ENCODE measurements at regions not wholly inside any gene's neighbourhood (a gene's known extent, or its start where the extent isn't known, plus 50 kb on each side); places are given as distances from the start of the nearest gene placed in this dataset.

GRCh38 chr3:163481738-163482137, 1596.6 kb downstream of the SI start:
- no peaks in the 10 kb centered on the region for H4K20me1 ChIP-seq (ENCODE audit: insufficient read depth, poor library complexity, severe bottlenecking)
- no peaks in the 10 kb centered on the region for H3K36me3 ChIP-seq (replicated peaks; ENCODE audit: insufficient read depth, low read depth)
- DNase-seq (ENCODE audit: low spot score), result no peak
- H3K27ac ChIP-seq, result no peak overlapping the region
- H3K9me2 ChIP-seq (replicated peaks; ENCODE audit: insufficient read depth), result no peaks in the 10 kb centered on the region
- no peaks in the 10 kb centered on the region for H3K27me3 ChIP-seq
- H3K4me1 ChIP-seq (ENCODE audit: insufficient read depth), result no peaks in the 10 kb centered on the region
- H3K4me3 ChIP-seq, result no peak overlapping the region
- no peaks in the 10 kb centered on the region for H3K79me2 ChIP-seq
- no peak overlapping the region for H2AFZ ChIP-seq
- H3K9me3 ChIP-seq (ENCODE audit: low read depth), result no peaks in the 10 kb centered on the region
- TF ChIP-seq EZH2 (IDR thresholded peaks at IDR 0.05; ENCODE audit: borderline replicate concordance) (no peak), CTCF (IDR thresholded peaks at IDR 0.05; ENCODE audit: poor library complexity) (no peak), EZH2phosphoT487 (IDR thresholded peaks at IDR 0.05; ENCODE audit: low read depth, severe bottlenecking, unreplicated experiment) (no peak)
- no peak overlapping the region for H3K4me2 ChIP-seq
- 89% methylated on average over 1 of the region's 1 CpG for WGBS (ENCODE audit: low lambda C conversion rate, missing lambda C conversion rate)

- no peak for DNase-seq (ENCODE audit: low spot score)
- no peak overlapping the region for H2AFZ ChIP-seq
- H3K9me2 ChIP-seq (replicated peaks; ENCODE audit: insufficient read depth), result no peaks in the 10 kb centered on the region
- no peaks in the 10 kb centered on the region for H4K20me1 ChIP-seq (ENCODE audit: insufficient read depth, poor library complexity, severe bottlenecking)
- no peaks in the 10 kb centered on the region for H3K79me2 ChIP-seq
- H3K4me1 ChIP-seq (ENCODE audit: insufficient read depth), result no peaks in the 10 kb centered on the region
- TF ChIP-seq CTCF (IDR thresholded peaks at IDR 0.05; ENCODE audit: poor library complexity) (peak; percentile 34), EZH2 (IDR thresholded peaks at IDR 0.05; ENCODE audit: borderline replicate concordance) (no peak), EZH2phosphoT487 (IDR thresholded peaks at IDR 0.05; ENCODE audit: low read depth, severe bottlenecking, unreplicated experiment) (no peak)
- H3K36me3 ChIP-seq (replicated peaks; ENCODE audit: insufficient read depth, low read depth), result no peaks in the 10 kb centered on the region
- H3K27ac ChIP-seq, result no peak overlapping the region
- H3K9me3 ChIP-seq (ENCODE audit: low read depth), result no peaks in the 10 kb centered on the region
- no peak overlapping the region for H3K4me3 ChIP-seq
- WGBS (ENCODE audit: low lambda C conversion rate, missing lambda C conversion rate), result 49% methylated on average over 2 of the region's 2 CpGs
- no peak overlapping the region for H3K4me2 ChIP-seq
- no peaks in the 10 kb centered on the region for H3K27me3 ChIP-seq
These were observed 1602.1 kb downstream of the SI start for GRCh38 chr3:163476179-163476578.

- DNase-seq (ENCODE audit: low spot score), result no peak
- Histone ChIP-seq H3K9me2 (replicated peaks; ENCODE audit: insufficient read depth) (no peaks in the 10 kb centered on the region), H2AFZ (no peak overlapping the region), H3K4me2 (no peak overlapping the region), H3K9me3 (ENCODE audit: low read depth) (no peaks in the 10 kb centered on the region), H3K79me2 (no peaks in the 10 kb centered on the region), H3K36me3 (replicated peaks; ENCODE audit: insufficient read depth, low read depth) (no peaks in the 10 kb centered on the region), H3K4me3 (no peak overlapping the region), H3K4me1 (ENCODE audit: insufficient read depth) (no peaks in the 10 kb centered on the region), H4K20me1 (ENCODE audit: insufficient read depth, poor library complexity, severe bottlenecking) (no peaks in the 10 kb centered on the region), H3K27me3 (no peaks in the 10 kb centered on the region), H3K27ac (no peak overlapping the region)
- TF ChIP-seq EZH2phosphoT487 (IDR thresholded peaks at IDR 0.05; ENCODE audit: low read depth, severe bottlenecking, unreplicated experiment) (no peak), CTCF (IDR thresholded peaks at IDR 0.05; ENCODE audit: poor library complexity) (no peak), EZH2 (IDR thresholded peaks at IDR 0.05; ENCODE audit: borderline replicate concordance) (no peak)
- 94% methylated on average over 1 of the region's 1 CpG for WGBS (ENCODE audit: low lambda C conversion rate, missing lambda C conversion rate)
These were observed 1603.5 kb downstream of the SI start for GRCh38 chr3:163474766-163475165.

Measured in hepatocyte (in vitro differentiated cells).